GM23248 (cell line): ENCODE measurements at regions not wholly inside any gene's neighbourhood (a gene's known extent, or its start where the extent isn't known, plus 50 kb on each side); places are given as distances from the start of the nearest gene placed in this dataset.

Experiments
- DNase-seq: peaks from one replicate; pipeline ENCODE4 v3.0.0-alpha.2; 2015
- H2AFZ ChIP-seq: fragments of 200-600 bp; sonication (generic); 2 replicates; pipeline ENCODE4 v1.6.1; 2016; ENCODE audit warnings: antibody characterized with exemption
- H3F3A ChIP-seq: fragments of 200-600 bp; sonication (generic); 2 replicates; pipeline ENCODE4 v1.6.1; 2016; ENCODE audit warnings: mild to moderate bottlenecking, antibody characterized with exemption, mixed run types; ENCODE audit not compliant: insufficient read depth
- H3K27ac ChIP-seq: fragments of 200-600 bp; sonication (generic); 2 replicates; pipeline ENCODE4 v1.5.1; 2016; ENCODE audit warnings: mild to moderate bottlenecking
- H3K27me3 ChIP-seq: fragments of 200-600 bp; sonication (generic); replicated peaks from 2 replicates; pipeline ENCODE4 v1.6.1; 2016; ENCODE audit warnings: mild to moderate bottlenecking; ENCODE audit not compliant: insufficient read depth
- H3K36me3 ChIP-seq: fragments of 200-600 bp; sonication (generic); 2 replicates; pipeline ENCODE4 v1.6.1; 2016; ENCODE audit warnings: low read depth, mild to moderate bottlenecking
- H3K4me1 ChIP-seq: fragments of 200-600 bp; sonication (generic); 2 replicates; pipeline ENCODE4 v1.6.1; 2016; ENCODE audit warnings: mild to moderate bottlenecking; ENCODE audit not compliant: insufficient read depth
- H3K4me2 ChIP-seq: fragments of 200-600 bp; sonication (generic); one replicate; pipeline ENCODE4 v1.6.1; 2016; ENCODE audit warnings: mild to moderate bottlenecking; ENCODE audit not compliant: unreplicated experiment
- H3K4me3 ChIP-seq: fragments of 200-600 bp; sonication (generic); 2 replicates; pipeline ENCODE4 v1.5.1; 2016; ENCODE audit warnings: mild to moderate bottlenecking
- H3K79me2 ChIP-seq: fragments of 200-600 bp; sonication (generic); 2 replicates; pipeline ENCODE4 v1.6.1; 2016; ENCODE audit warnings: mild to moderate bottlenecking; ENCODE audit not compliant: insufficient read depth
- H3K9ac ChIP-seq: fragments of 200-600 bp; sonication (generic); 2 replicates; pipeline ENCODE4 v1.6.1; 2016; ENCODE audit warnings: mild to moderate bottlenecking
- H3K9me2 ChIP-seq: fragments of 200-600 bp; sonication (generic); 2 replicates; pipeline ENCODE4 v1.6.1; 2016; ENCODE audit warnings: mixed run types, mild to moderate bottlenecking, moderate library complexity; ENCODE audit not compliant: insufficient read depth
- H3K9me3 ChIP-seq: fragments of 200-600 bp; sonication (generic); one replicate; pipeline ENCODE4 v1.6.1; 2017; ENCODE audit warnings: low read depth
- H4K20me1 ChIP-seq: fragments of 200-600 bp; sonication (generic); 2 replicates; pipeline ENCODE4 v1.6.0; 2016; ENCODE audit not compliant: insufficient read depth
- EZH2 ChIP-seq: fragments of 200-600 bp; sonication (generic); IDR thresholded peaks from 2 replicates; pipeline ENCODE4 v1.6.1; 2018; ENCODE audit warnings: antibody characterized with exemption, mild to moderate bottlenecking; ENCODE audit not compliant: insufficient read depth, poor library complexity, severe bottlenecking
- EZH2phosphoT487 ChIP-seq: fragments of 200-600 bp; sonication (generic); IDR thresholded peaks from 2 replicates; pipeline ENCODE4 v1.6.1; 2018; ENCODE audit warnings: antibody characterized with exemption, moderate library complexity, mild to moderate bottlenecking, low read depth; ENCODE audit not compliant: insufficient read depth
- WGBS, 2 experiments: methylation state at CpG; one replicate each; pipeline ENCODE4 v1.1.6; 2015 to 2017; ENCODE audit warnings: low lambda C conversion rate in 2 of 2, low coverage in 1 of 2; ENCODE audit errors: missing lambda C conversion rate in 2 of 2; 5-methylcytosine and 5-hydroxymethylcytosine counted together
- in situ Hi-C: fragments of 300-500 bp; cut with MboI; formaldehyde crosslinking; loops from 2 replicates; pipeline ENCODE4 v1.15.0; 2020

GRCh38 chr6:92122746-92123145 lies 1296.6 kb downstream of the EPHA7 start:
- Histone ChIP-seq H3K9ac (no peak overlapping the region), H3K79me2 (no peaks in the 10 kb centered on the region), H3K4me1 (no peaks in the 10 kb centered on the region), H3K4me3 (no peak overlapping the region), H3F3A (no peaks in the 10 kb centered on the region), H3K4me2 (no peak overlapping the region), H3K9me3 (no peaks in the 10 kb centered on the region), H3K27ac (no peak overlapping the region), H3K36me3 (no peaks in the 10 kb centered on the region), H3K9me2 (no peaks in the 10 kb centered on the region), H4K20me1 (no peaks in the 10 kb centered on the region), H2AFZ (no peak overlapping the region), H3K27me3 (no peaks in the 10 kb centered on the region)
- DNase-seq, result no peak
- in situ Hi-C loops, result no loop called here
- TF ChIP-seq EZH2 (no peak), EZH2phosphoT487 (no peak)
- whole genome bisulfite sequencing, 2 experiments, result 20 to 23% methylated on average over 3 of the region's 3 CpGs

GRCh38 chr6:92121228-92121627 lies 1298.1 kb downstream of the EPHA7 start:
- TF ChIP-seq EZH2 (no peak), EZH2phosphoT487 (no peak)
- H3K9me3 ChIP-seq, result no peaks in the 10 kb centered on the region
- no peaks in the 10 kb centered on the region for H3K4me1 ChIP-seq
- H3K36me3 ChIP-seq, result no peaks in the 10 kb centered on the region
- H3K4me3 ChIP-seq, result no peak overlapping the region
- H3K4me2 ChIP-seq, result no peak overlapping the region
- H4K20me1 ChIP-seq, result no peaks in the 10 kb centered on the region
- no peak for DNase-seq
- in situ Hi-C loops, result no loop called here
- no peaks in the 10 kb centered on the region for H3K9me2 ChIP-seq
- H3K27me3 ChIP-seq, result no peaks in the 10 kb centered on the region
- no peaks in the 10 kb centered on the region for H3K79me2 ChIP-seq
- WGBS, 2 experiments, result 5 to 8% methylated on average over 2 of the region's 2 CpGs
- H3K9ac ChIP-seq, result no peak overlapping the region
- no peak overlapping the region for H2AFZ ChIP-seq
- no peaks in the 10 kb centered on the region for H3F3A ChIP-seq
- no peak overlapping the region for H3K27ac ChIP-seq

- in situ Hi-C loops, result no loop called here
These were observed 1301.6 kb downstream of the EPHA7 start for GRCh38 chr6:92117800-92118199.

GRCh38 chr6:92114797-92115196 lies 1304.6 kb downstream of the EPHA7 start:
- WGBS, 2 experiments, result 4 to 6% methylated on average over 2 of the region's 2 CpGs
- Histone ChIP-seq H3K9me3 (no peaks in the 10 kb centered on the region), H3K79me2 (no peaks in the 10 kb centered on the region), H2AFZ (no peak overlapping the region), H3K4me2 (no peak overlapping the region), H4K20me1 (no peaks in the 10 kb centered on the region), H3K4me1 (no peaks in the 10 kb centered on the region), H3K4me3 (no peak overlapping the region), H3K9ac (no peak overlapping the region), H3F3A (no peaks in the 10 kb centered on the region), H3K36me3 (no peaks in the 10 kb centered on the region), H3K27ac (no peak overlapping the region), H3K27me3 (no peaks in the 10 kb centered on the region), H3K9me2 (no peaks in the 10 kb centered on the region)
- in situ Hi-C loops, result no loop called here
- DNase-seq, result no peak
- TF ChIP-seq EZH2 (no peak), EZH2phosphoT487 (no peak)

More at GRCh38 chr6:92117800-92118199, 1301.6 kb downstream of the EPHA7 start:
- H3F3A ChIP-seq, result no peaks in the 10 kb centered on the region
- H3K4me2 ChIP-seq, result no peak overlapping the region
- H3K9me3 ChIP-seq, result no peaks in the 10 kb centered on the region
- DNase-seq, result no peak
- H3K27me3 ChIP-seq, result no peaks in the 10 kb centered on the region
- no peaks in the 10 kb centered on the region for H3K9me2 ChIP-seq
- TF ChIP-seq EZH2, result no peak
- no peak for TF ChIP-seq EZH2phosphoT487
- no peaks in the 10 kb centered on the region for H3K79me2 ChIP-seq
- no peaks in the 10 kb centered on the region for H3K4me1 ChIP-seq
- no peak overlapping the region for H3K4me3 ChIP-seq
- H2AFZ ChIP-seq, result no peak overlapping the region
- H3K36me3 ChIP-seq, result no peaks in the 10 kb centered on the region
- 15 to 28% methylated on average over 1 of the region's 1 CpG for WGBS, 2 experiments
- no peak overlapping the region for H3K27ac ChIP-seq
- H3K9ac ChIP-seq, result no peak overlapping the region
- H4K20me1 ChIP-seq, result no peaks in the 10 kb centered on the region

- no peaks in the 10 kb centered on the region for H3K36me3 ChIP-seq
- no peak for DNase-seq
- no peaks in the 10 kb centered on the region for H3K4me1 ChIP-seq
- no peaks in the 10 kb centered on the region for H3F3A ChIP-seq
- H3K4me3 ChIP-seq, result no peak overlapping the region
- no peaks in the 10 kb centered on the region for H3K79me2 ChIP-seq
- no peaks in the 10 kb centered on the region for H3K9me3 ChIP-seq
- WGBS, 2 experiments, result 0% methylated on average over 1 of the region's 1 CpG
- H3K27me3 ChIP-seq, result no peaks in the 10 kb centered on the region
- no peak overlapping the region for H2AFZ ChIP-seq
- no peaks in the 10 kb centered on the region for H4K20me1 ChIP-seq
- no peak overlapping the region for H3K27ac ChIP-seq
- no peak overlapping the region for H3K9ac ChIP-seq
- TF ChIP-seq EZH2, result no peak
- TF ChIP-seq EZH2phosphoT487, result no peak
- in situ Hi-C loops, result no loop called here
- H3K4me2 ChIP-seq, result no peak overlapping the region
- H3K9me2 ChIP-seq, result no peaks in the 10 kb centered on the region
These were observed 1305.2 kb downstream of the EPHA7 start for GRCh38 chr6:92114091-92114675.
